ENCODE measurements at regions not wholly inside any gene's neighbourhood (a gene's known extent, or its start where the extent isn't known, plus 50 kb on each side); places are given as distances from the start of the nearest gene placed in this dataset.

DNA sequence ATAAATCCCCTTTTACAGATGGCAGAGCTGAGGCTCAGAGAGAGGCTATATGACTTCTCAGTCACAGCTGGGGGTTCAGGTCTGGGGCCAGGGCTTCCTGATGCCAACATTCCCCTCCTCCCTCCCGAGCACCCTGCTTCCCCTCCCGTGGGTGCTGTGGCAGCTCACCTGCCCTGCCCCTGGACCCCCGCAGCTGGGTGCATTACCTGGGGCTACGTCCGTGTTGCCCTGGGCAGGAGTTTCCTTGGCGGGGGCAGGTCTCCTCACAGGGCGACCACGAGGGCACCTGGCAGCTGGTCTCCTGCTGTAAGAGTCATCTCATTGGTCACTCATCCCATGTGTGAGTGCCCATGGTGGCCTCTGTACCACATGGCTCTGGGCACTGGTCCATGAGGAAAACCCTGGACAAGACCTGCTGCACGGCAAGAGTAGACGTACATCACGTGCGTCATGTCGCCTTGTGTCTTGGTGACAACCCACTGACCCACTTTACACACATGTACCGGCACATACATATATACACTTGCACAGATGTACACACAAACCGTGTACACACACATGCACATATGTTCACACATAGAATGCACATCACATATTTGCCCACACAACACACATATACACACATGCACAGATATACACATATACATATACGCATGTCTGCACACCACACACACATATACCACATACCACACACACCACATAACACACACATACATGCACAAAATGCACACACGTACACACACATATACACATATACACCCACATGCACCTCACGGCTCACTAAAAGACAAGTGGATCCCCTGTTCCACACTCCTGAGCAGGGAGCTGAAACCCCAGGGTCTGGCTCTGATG lies 134.0 kb downstream of the FOXL1 start:
- Histone ChIP-seq H2BK12ac (ENCODE audit: low read length) (no peak overlapping the region), H4K91ac (ENCODE audit: low read depth, low read length, poor library complexity) (no peak overlapping the region), H2AFZ (ENCODE audit: low read length) (no peak overlapping the region), H3K23ac (ENCODE audit: low read depth, low read length, poor library complexity) (peak overlapping the region; percentile 48), H3K14ac (ENCODE audit: low read length) (no peak overlapping the region), H4K8ac (ENCODE audit: low read depth, low read length) (no peak overlapping the region), H3K18ac (ENCODE audit: low read length) (peak overlapping the region; percentile 42), H3K4me1 (ENCODE audit: control insufficient read depth in 2 of 2, insufficient read depth in 1 of 2, low read depth in 1 of 2, low read length in 2 of 2) (peaks cover 0 to 7% of the 10 kb centered on the region in 2 donors), H3K4ac (ENCODE audit: low read length) (no peak overlapping the region), H3K27me3 (ENCODE audit: control insufficient read depth in 3 of 3, insufficient read depth in 3 of 3, low read depth in 1 of 3, low read length in 3 of 3) (no peaks in the 10 kb centered on the region), H2BK120ac (ENCODE audit: low read depth, low read length) (peak overlapping the region; percentile 17), H3K9me3 (replicated peaks in 1 of 2; ENCODE audit: control insufficient read depth in 2 of 2, insufficient read depth in 1 of 2, low read depth in 1 of 2, low read length in 2 of 2) (peaks cover 0 to 3% of the 10 kb centered on the region in 2 donors), H3K9ac (ENCODE audit: low read depth, low read length, poor library complexity) (peak overlapping the region; percentile 60), H3K79me1 (ENCODE audit: low read depth, low read length) (peaks cover 2% of the 10 kb centered on the region), H2AK5ac (ENCODE audit: low read depth, low read length) (peak overlapping the region; percentile 46), H3K4me2 (ENCODE audit: insufficient read depth, low read length, poor library complexity, severe bottlenecking) (no peak overlapping the region), H2BK15ac (ENCODE audit: low read length) (no peak overlapping the region), H3K4me3 (ENCODE audit: low read length in 2 of 2) (peak overlapping the region in 1 of 2 donors; percentile 13), H3K36me3 (replicated peaks in 1 of 2; ENCODE audit: control insufficient read depth in 2 of 2, insufficient read depth in 2 of 2, low read length in 2 of 2) (no peaks in the 10 kb centered on the region), H2BK5ac (ENCODE audit: low read length) (no peak overlapping the region), H3K27ac (replicated peaks; ENCODE audit: low read length) (no peak overlapping the region)
- DNase-seq (ENCODE audit: low spot score), result no peak
- no CpG with 5 or more reads among the region's 18 CpGs for WGBS, 2 donors (ENCODE audit: extremely low coverage in 2 of 2, insufficient read length in 2 of 2, insufficient replicate concordance in 1 of 2)

DNA sequence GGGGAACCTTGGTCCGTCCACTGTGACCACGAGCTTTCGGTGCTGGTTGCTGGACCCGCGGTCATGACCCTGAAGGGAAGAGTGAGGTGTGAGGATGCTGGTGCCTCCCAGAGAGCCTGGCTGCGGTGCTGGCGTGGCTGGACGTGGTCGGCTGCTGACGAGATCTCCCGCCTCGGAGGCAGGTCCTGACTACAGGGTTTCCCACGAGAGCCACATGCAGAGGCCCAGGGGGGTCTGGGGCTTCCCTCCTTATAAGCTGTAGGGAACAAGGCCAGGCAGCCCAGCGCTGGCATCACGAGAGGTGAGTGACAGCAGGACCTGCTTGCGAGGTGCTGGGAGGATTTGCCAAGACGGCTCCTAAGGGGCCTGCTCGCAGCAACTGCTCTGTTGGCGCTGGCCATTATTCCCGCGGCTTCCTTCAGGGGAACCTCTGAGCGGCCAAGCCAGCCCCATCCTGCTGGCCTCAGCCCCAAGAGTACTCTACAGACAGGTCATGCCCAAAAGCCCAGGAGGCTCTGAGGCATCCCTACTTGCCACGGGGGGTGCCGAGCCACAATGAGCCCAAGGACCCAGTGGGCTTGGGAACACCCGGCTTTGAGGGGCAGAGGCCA lies 134.8 kb downstream of the FOXL1 start:
- H2BK12ac ChIP-seq (ENCODE audit: low read length), result no peak overlapping the region
- H3K23ac ChIP-seq (ENCODE audit: low read depth, low read length, poor library complexity), result no peak overlapping the region
- no peak overlapping the region for H2BK5ac ChIP-seq (ENCODE audit: low read length)
- no peak overlapping the region for H4K91ac ChIP-seq (ENCODE audit: low read depth, low read length, poor library complexity)
- H3K4me3 ChIP-seq (ENCODE audit: low read length in 2 of 2), result no peak overlapping the region
- H3K4me2 ChIP-seq (ENCODE audit: insufficient read depth, low read length, poor library complexity, severe bottlenecking), result no peak overlapping the region
- no peak for DNase-seq (ENCODE audit: low spot score)
- no peak overlapping the region for H4K8ac ChIP-seq (ENCODE audit: low read depth, low read length)
- H3K14ac ChIP-seq (ENCODE audit: low read length), result peak overlapping the region; percentile 10
- peaks cover 0 to 3% of the 10 kb centered on the region in 2 donors for H3K9me3 ChIP-seq (replicated peaks in 1 of 2; ENCODE audit: control insufficient read depth in 2 of 2, insufficient read depth in 1 of 2, low read depth in 1 of 2, low read length in 2 of 2)
- H3K27me3 ChIP-seq (ENCODE audit: control insufficient read depth in 3 of 3, insufficient read depth in 3 of 3, low read depth in 1 of 3, low read length in 3 of 3), result peaks cover 0 to 2% (median 0%) of the 10 kb centered on the region in 3 experiments
- H2BK120ac ChIP-seq (ENCODE audit: low read depth, low read length), result peak overlapping the region; percentile 17
- peak overlapping the region; percentile 46 for H2AK5ac ChIP-seq (ENCODE audit: low read depth, low read length)
- no peaks in the 10 kb centered on the region for H3K36me3 ChIP-seq (replicated peaks in 1 of 2; ENCODE audit: control insufficient read depth in 2 of 2, insufficient read depth in 2 of 2, low read length in 2 of 2)
- no peak overlapping the region for H2AFZ ChIP-seq (ENCODE audit: low read length)
- H3K4me1 ChIP-seq (ENCODE audit: control insufficient read depth in 2 of 2, insufficient read depth in 1 of 2, low read depth in 1 of 2, low read length in 2 of 2), result peaks cover 0 to 12% of the 10 kb centered on the region in 2 donors
- no peak overlapping the region for H3K27ac ChIP-seq (replicated peaks; ENCODE audit: low read length)
- no CpG with 5 or more reads among the region's 25 CpGs for WGBS, 2 donors (ENCODE audit: extremely low coverage in 2 of 2, insufficient read length in 2 of 2, insufficient replicate concordance in 1 of 2)
- H3K79me1 ChIP-seq (ENCODE audit: low read depth, low read length), result peaks cover 2% of the 10 kb centered on the region
- peak overlapping the region; percentile 11 for H3K18ac ChIP-seq (ENCODE audit: low read length)
- no peak overlapping the region for H2BK15ac ChIP-seq (ENCODE audit: low read length)
- no peak overlapping the region for H3K9ac ChIP-seq (ENCODE audit: low read depth, low read length, poor library complexity)
- no peak overlapping the region for H3K4ac ChIP-seq (ENCODE audit: low read length)

DNA sequence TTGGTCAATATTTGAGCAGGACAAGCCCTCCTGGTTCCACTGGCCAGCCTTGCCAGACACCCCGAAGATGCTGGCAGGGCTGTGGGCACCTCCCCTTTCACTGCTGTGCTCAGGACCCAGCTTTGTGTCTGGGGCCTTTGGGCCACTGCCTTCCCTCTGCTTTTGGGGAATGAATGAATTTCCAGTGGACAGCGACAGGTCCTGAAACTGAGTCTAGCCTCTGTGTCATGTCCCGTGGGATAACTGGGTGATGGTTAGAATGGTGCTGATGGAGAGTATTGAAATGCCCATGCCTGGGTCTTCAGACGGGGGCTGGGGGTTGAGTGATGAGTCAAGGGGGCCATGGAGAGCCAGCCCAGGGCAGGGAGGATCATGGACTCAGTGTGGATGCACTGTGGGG lies 135.8 kb downstream of the FOXL1 start:
- Histone ChIP-seq H3K4me3 (ENCODE audit: low read length in 2 of 2) (no peak overlapping the region), H2AFZ (ENCODE audit: low read length) (no peak overlapping the region), H3K9ac (ENCODE audit: low read depth, low read length, poor library complexity) (no peak overlapping the region), H2BK5ac (ENCODE audit: low read length) (no peak overlapping the region), H3K36me3 (replicated peaks in 1 of 2; ENCODE audit: control insufficient read depth in 2 of 2, insufficient read depth in 2 of 2, low read length in 2 of 2) (no peaks in the 10 kb centered on the region), H2AK5ac (ENCODE audit: low read depth, low read length) (no peak overlapping the region), H3K14ac (ENCODE audit: low read length) (no peak overlapping the region), H4K91ac (ENCODE audit: low read depth, low read length, poor library complexity) (no peak overlapping the region), H3K4ac (ENCODE audit: low read length) (no peak overlapping the region), H2BK120ac (ENCODE audit: low read depth, low read length) (no peak overlapping the region), H3K79me1 (ENCODE audit: low read depth, low read length) (peaks cover 2% of the 10 kb centered on the region), H4K8ac (ENCODE audit: low read depth, low read length) (no peak overlapping the region), H3K27me3 (ENCODE audit: control insufficient read depth in 3 of 3, insufficient read depth in 3 of 3, low read depth in 1 of 3, low read length in 3 of 3) (peaks cover 0 to 2% (median 0%) of the 10 kb centered on the region in 3 experiments), H3K23ac (ENCODE audit: low read depth, low read length, poor library complexity) (no peak overlapping the region), H3K4me2 (ENCODE audit: insufficient read depth, low read length, poor library complexity, severe bottlenecking) (no peak overlapping the region), H3K18ac (ENCODE audit: low read length) (no peak overlapping the region), H3K9me3 (replicated peaks in 1 of 2; ENCODE audit: control insufficient read depth in 2 of 2, insufficient read depth in 1 of 2, low read depth in 1 of 2, low read length in 2 of 2) (peaks cover 0 to 3% of the 10 kb centered on the region in 2 donors), H3K4me1 (ENCODE audit: control insufficient read depth in 2 of 2, insufficient read depth in 1 of 2, low read depth in 1 of 2, low read length in 2 of 2) (peaks cover 0 to 17% of the 10 kb centered on the region in 2 donors), H3K27ac (replicated peaks; ENCODE audit: low read length) (no peak overlapping the region), H2BK12ac (ENCODE audit: low read length) (no peak overlapping the region), H2BK15ac (ENCODE audit: low read length) (no peak overlapping the region)
- no peak for DNase-seq (ENCODE audit: low spot score)
- no CpG with 5 or more reads among the region's 4 CpGs for WGBS, 2 donors (ENCODE audit: extremely low coverage in 2 of 2, insufficient read length in 2 of 2, insufficient replicate concordance in 1 of 2)

- DNase-seq (ENCODE audit: low spot score), result no peak
- Histone ChIP-seq H4K8ac (ENCODE audit: low read depth, low read length) (no peak overlapping the region), H3K27ac (replicated peaks; ENCODE audit: low read length) (no peak overlapping the region), H2AFZ (ENCODE audit: low read length) (no peak overlapping the region), H3K4me3 (ENCODE audit: low read length in 2 of 2) (no peak overlapping the region), H3K23ac (ENCODE audit: low read depth, low read length, poor library complexity) (no peak overlapping the region), H3K14ac (ENCODE audit: low read length) (no peak overlapping the region), H3K36me3 (replicated peaks in 1 of 2; ENCODE audit: control insufficient read depth in 2 of 2, insufficient read depth in 2 of 2, low read length in 2 of 2) (no peaks in the 10 kb centered on the region), H2BK12ac (ENCODE audit: low read length) (no peak overlapping the region), H2AK5ac (ENCODE audit: low read depth, low read length) (no peak overlapping the region), H2BK120ac (ENCODE audit: low read depth, low read length) (no peak overlapping the region), H3K4me1 (ENCODE audit: control insufficient read depth in 2 of 2, insufficient read depth in 1 of 2, low read depth in 1 of 2, low read length in 2 of 2) (peaks cover 0 to 10% of the 10 kb centered on the region in 2 donors), H3K18ac (ENCODE audit: low read length) (no peak overlapping the region), H3K27me3 (ENCODE audit: control insufficient read depth in 3 of 3, insufficient read depth in 3 of 3, low read depth in 1 of 3, low read length in 3 of 3) (peaks cover 0 to 2% (median 0%) of the 10 kb centered on the region in 3 experiments), H3K4me2 (ENCODE audit: insufficient read depth, low read length, poor library complexity, severe bottlenecking) (no peak overlapping the region), H3K9ac (ENCODE audit: low read depth, low read length, poor library complexity) (no peak overlapping the region), H3K79me1 (ENCODE audit: low read depth, low read length) (peaks cover 2% of the 10 kb centered on the region), H2BK15ac (ENCODE audit: low read length) (no peak overlapping the region), H2BK5ac (ENCODE audit: low read length) (no peak overlapping the region), H3K9me3 (replicated peaks in 1 of 2; ENCODE audit: control insufficient read depth in 2 of 2, insufficient read depth in 1 of 2, low read depth in 1 of 2, low read length in 2 of 2) (no peaks in the 10 kb centered on the region), H3K4ac (ENCODE audit: low read length) (no peak overlapping the region), H4K91ac (ENCODE audit: low read depth, low read length, poor library complexity) (no peak overlapping the region)
- no CpG with 5 or more reads among the region's 9 CpGs for WGBS, 2 donors (ENCODE audit: extremely low coverage in 2 of 2, insufficient read length in 2 of 2, insufficient replicate concordance in 1 of 2)
Observed at GRCh38 chr16:86716649-86717048, 138.3 kb downstream of the FOXL1 start.
